Activated T-cell treated with anti-CD3 and anti-CD28 coated beads for 4 hours (primary cell): ENCODE measurements at regions not wholly inside any gene's neighbourhood (a gene's known extent, or its start where the extent isn't known, plus 50 kb on each side); places are given as distances from the start of the nearest gene placed in this dataset.

Experiments
- DNase-seq: peaks from one replicate; pipeline ENCODE4 v3.0.0-alpha.2; 2020

DNA sequence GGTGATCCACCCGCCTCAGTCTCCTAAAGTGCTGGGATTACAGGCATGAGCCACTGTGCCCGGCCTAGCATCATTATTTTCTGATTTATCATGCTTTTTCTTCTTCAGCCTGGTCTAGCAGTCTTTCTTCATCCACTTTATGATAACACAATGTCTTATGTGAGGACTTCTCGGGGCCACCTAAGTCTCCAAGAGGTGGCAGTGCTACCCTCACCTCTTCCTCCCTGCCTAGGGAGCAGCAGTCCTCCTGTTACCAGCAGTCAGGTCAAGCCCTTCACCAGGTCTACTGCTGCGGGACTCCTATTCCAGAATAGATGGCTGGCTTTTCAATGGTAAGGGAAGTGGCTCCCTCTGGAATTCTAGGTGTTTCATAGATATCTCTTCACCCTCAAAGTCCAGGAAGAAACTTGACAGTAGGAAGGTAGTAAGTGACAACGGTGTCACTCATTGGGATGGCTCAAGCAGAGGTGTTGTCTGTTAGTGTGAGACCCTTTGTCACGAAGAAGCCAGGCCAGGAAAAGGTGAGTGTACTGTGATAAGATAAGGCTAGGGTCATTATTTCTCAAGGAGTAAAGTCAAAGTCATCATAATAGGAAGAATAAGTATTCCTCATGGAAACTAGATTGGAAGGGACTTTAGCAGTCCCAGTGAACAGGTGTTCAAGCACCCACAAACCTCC is 164.0 kb downstream of the KLF5 start:
- DNase-seq = no peak

GRCh38 chr13:73220966-73221720 is 162.3 kb downstream of the KLF5 start:
- DNase-seq = no peak

DNA sequence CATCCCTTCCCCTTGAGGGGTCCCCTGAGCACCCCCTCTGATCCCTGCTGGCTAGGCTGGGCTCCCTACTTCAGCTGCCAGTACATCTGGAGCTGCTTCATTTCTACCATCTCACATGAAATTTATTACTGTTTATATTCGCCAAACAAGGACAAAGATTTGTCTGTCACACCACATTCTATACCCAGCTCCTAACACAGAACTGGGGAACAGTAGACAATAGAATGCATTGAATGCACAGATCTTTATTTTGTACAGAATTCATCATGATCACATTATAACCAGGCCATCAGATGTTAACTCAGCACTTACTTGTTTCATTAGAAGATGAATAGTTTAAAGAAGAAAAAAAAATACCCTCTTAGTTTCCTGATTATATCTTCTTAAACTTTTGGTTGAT is 159.4 kb downstream of the KLF5 start:
- DNase-seq = no peak

DNA sequence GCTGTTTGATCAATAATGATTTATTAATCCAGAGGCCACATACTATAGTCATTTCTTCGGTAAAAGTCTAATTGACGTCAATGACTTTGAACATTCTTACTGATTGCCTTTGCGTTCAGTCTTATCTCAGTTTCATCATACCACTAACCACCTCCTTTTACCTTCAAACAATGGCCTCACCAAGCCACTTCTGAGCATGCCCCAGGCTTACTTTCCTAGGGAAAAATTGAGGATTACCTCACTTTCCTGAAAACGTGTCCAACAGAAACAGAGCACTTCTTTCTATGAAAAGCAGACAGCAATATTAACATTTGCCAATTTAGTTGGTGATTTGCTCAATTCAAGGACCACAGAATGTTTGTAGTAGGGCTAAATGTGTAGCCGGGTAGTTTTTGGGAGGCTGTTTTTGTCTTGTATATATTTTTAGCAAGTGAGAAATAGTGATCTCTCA is 157.6 kb downstream of the KLF5 start:
- no peak for DNase-seq

GRCh38 chr13:73215823-73216222 is 157.0 kb downstream of the KLF5 start:
- no peak for DNase-seq

GRCh38 chr13:73212482-73212881 is 153.7 kb downstream of the KLF5 start:
- no peak for DNase-seq

DNA sequence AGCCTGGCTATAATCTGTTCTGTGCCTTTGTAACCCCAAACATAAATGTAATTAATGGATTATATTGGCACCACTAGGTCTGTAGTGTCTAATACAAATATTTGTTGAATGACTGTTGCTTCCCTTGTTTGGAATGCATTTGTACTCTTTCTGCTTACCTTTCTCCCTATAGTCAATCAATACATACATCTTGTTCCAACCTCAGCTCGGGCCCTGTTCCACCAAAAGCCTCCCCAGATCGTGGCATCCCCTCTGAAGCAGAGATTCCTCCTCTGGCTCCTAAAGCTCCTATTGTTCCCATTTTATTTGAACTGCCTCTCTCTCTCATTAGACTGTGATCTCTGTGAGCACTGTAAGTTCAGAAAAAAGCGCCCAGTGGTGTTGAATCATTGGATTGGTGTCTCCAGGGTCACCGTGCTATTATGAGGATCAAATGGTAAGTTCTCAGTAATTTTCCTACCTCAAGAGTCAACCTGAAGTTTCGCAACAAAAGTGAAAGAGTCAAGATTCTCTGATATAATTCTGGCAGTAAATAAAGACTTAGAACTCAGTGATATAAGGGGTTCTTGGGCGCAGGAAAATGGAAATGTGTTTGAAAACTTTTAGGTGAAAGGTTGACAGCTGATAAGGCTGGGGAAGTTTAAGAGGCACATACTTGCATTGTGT is 151.5 kb downstream of the KLF5 start:
- no peak for DNase-seq

GRCh38 chr13:73204952-73205351 is 146.1 kb downstream of the KLF5 start:
- DNase-seq = no peak

DNA sequence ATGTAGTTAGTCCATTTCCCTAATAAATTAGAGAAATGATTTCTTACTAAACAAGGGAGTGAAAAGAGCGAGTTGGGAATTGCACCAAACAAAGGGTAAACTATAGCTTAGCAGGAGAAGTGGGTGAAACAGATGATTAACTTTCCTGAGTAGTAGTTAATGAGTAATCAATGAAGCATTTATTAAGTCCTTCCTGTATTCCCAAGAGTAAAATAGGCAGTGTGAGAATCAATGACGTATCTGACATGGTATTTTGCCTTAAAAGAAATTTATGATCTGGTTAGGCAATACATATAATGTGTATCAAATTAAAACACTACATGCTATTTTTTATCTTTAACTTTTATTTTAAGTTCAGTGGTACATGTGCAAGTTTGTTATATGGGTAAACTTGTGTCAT is 142.8 kb downstream of the KLF5 start:
- no peak for DNase-seq

DNA sequence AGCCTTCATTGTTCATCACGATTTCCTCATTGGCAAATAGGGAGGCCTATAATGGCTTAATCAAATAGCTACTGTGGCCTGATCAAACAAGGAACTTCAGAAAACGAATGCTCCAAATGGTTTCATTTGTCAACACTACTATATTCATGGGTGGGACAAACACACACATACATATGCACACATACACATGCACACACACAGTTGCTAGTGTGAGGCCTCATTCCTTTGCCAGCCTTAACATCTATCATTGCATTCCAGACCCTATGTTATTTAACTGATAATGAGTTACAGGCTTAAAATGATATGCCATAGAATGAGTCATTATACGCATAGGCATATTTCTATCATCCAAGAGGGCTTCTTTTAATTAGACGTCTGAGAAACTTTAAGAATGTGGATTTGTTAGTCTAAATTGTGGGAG is 140.2 kb downstream of the KLF5 start:
- DNase-seq = no peak

DNA sequence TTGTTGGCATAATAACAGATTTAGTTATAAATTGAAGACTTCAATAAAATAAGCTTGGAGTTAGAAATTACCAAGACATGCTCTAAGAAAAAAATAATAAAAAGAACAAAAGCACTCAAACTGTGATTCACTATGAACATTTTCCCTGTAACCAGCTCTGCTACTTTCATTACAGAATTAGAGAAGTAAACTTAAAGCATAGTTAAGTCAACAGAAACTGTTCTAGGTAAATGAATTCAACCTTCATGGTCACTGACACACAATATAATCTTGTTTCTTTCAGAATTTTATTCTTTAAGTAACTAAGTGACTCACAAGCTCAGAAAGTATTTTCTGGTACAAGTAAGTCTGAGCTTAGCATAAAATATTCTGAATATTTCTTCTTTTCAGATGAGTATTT is 136.3 kb downstream of the KLF5 start:
- no peak for DNase-seq

DNA sequence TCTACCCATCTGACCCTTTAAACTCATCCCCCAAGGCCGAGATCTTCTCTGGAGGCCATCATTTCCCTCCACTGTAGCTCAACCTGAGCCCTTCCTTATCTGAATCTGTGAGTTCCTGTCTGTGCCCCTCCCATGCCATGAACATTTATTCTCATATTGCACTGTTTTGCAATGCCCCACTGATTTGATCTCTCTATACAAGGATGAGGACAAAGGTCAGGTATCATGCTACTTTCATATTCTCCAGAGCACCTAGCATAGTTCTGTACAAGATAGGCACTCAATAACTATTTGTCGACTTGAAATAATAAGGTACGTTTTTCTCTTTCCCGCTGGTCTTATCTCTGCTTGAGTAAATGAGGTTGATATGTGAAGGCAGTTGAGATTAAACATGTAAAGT is 135.5 kb downstream of the KLF5 start:
- DNase-seq = no peak

DNA sequence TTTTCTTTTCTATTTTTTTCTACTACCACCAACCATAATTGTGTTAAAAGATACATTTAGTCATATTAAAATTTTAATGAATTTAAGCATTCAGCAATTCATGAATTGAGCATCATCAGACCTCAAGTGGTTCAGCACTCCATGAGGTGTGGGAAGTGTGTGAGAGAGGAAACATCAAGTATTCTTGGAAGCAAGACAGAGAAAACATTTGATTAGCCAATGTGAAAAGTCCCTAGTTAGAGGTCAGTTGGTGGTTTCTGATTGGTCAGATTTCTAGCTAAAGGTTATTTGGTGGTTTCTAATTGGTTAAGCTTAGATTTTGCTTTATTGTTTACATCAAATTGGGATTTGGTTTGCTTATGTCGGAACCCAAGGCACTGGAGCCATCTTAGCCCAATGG is 134.7 kb downstream of the KLF5 start:
- DNase-seq = no peak

GRCh38 chr13:73190477-73190876 is 131.7 kb downstream of the KLF5 start:
- no peak for DNase-seq

GRCh38 chr13:73189776-73190175 is 131.0 kb downstream of the KLF5 start:
- DNase-seq = no peak

GRCh38 chr13:73189362-73189761 is 130.6 kb downstream of the KLF5 start:
- no peak for DNase-seq

DNA sequence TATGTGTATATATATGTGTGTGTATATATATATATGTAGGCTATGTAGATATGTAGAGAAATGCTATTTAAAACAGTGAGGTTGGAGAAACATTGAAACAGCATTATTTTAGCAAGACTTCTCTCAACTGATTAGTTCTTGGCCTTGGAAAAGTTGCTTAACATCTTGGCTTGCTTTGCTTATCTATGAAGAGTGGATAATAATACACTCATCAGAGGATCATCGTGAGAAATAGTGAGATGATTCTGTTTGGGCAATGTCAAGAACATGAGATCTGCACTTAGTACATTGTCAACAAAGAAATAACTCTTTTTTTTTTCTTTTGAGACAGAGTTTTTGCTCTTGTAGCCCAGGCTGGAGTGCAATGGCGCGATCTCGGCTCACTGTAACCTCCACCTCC is 128.3 kb downstream of the KLF5 start:
- no peak for DNase-seq

- no peak for DNase-seq
Observed at GRCh38 chr13:73179650-73180274, 121.0 kb downstream of the KLF5 start.

DNA sequence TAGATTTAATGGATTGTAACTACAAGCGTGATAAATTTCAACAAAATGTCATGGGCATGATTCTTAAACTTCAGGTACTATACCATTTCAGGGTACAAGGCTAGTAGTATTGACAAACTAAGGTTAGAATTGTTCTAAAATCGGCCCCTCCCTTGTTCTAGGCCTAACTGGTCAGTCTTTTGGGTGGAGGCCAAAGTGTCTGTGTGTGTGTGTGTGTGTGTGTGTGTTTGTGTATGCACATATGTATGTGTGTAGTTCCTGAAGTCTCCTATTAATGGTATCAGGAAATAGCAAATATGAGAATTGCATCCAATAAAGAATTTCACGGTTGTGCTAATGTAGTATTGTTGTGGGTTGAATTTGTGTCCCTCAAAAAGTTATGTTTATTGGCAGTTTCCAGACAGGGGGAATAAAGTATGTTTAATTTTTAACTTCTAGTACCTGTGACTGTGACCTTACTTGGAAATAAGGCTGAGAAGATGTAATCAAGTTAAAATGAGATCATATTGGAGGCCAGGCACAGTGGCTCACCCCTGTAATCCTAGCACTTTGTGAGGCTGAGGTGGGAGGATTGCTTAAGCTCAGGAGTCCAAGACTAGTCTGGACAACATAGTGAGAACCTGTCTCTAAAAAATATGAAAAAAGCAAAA is 119.2 kb downstream of the KLF5 start:
- no peak for DNase-seq

GRCh38 chr13:73177017-73177416 is 118.2 kb downstream of the KLF5 start:
- DNase-seq = no peak

GRCh38 chr13:73174521-73175010 is 115.8 kb downstream of the KLF5 start:
- no peak for DNase-seq

DNA sequence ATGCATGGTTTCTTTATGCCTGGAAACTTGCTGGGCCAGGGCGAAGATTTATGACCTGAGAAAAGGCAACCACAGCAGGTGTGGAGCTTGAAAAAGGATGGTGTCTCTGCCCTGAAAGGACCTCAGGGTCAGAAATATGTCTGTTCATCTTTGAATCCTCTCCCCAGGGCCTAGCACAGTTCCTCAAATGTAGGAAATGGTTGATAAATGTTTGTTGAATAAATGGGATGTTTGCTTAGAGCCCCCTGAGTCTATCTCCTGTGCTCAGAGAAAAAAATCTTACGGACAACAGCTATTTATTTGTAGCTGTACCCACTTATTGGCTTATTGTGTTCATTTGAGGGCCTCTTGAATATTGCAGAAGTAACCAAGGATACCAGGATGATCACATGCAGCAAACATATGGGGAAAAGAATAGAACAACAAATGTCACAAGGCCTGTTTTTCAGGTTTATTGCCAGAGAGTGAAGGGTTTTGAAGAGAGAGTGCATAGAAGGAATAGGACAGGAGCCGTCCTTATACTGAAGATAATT is 114.5 kb downstream of the KLF5 start:
- no peak for DNase-seq

DNA sequence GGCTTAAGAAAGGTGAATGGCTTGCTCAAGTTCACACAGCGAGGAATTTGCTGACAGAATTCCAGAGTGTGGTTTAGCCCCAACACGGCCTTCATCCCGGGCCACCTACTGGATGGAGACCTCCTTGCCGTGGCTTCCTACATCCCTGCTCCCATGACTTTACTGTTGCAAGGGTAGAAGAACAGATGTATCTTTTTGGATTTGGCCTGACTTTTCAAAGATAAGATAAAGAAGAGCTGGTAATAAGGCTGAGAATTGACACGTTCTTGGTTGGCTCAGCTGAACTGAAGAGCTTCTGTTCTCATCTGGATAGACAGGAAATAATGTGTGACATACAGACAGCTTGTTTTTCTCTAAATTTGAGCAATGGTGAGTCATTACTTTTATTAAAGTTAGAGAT is 113.1 kb downstream of the KLF5 start:
- no peak for DNase-seq
